ENCODE measurements at regions not wholly inside any gene's neighbourhood (a gene's known extent, or its start where the extent isn't known, plus 50 kb on each side); places are given as distances from the start of the nearest gene placed in this dataset.

GRCh38 chr4:85298037-85298436 lies 176.9 kb upstream of the ARHGAP24 start:
- Histone ChIP-seq H3K18ac (ENCODE audit: low read length) (no peak overlapping the region), H3K4ac (ENCODE audit: low read depth, low read length) (no peak overlapping the region), H3K36me3 (ENCODE audit: control insufficient read depth in 1 of 2, insufficient read depth in 2 of 2, low read length in 2 of 2) (no peaks in the 10 kb centered on the region), H4K12ac (ENCODE audit: low read depth, low read length) (no peak overlapping the region), H2AK5ac (ENCODE audit: low read length) (no peak overlapping the region), H3K14ac (ENCODE audit: low read length) (no peak overlapping the region), H3K23ac (ENCODE audit: low read length) (no peak overlapping the region), H3K4me2 (ENCODE audit: low read length) (no peak overlapping the region), H3K9me3 (ENCODE audit: insufficient read depth, low read depth, low read length) (no peaks in the 10 kb centered on the region), H2BK120ac (ENCODE audit: insufficient read depth, low read length, poor library complexity) (no peak overlapping the region), H3K4me3 (ENCODE audit: low read depth, low read length) (no peak overlapping the region), H3K27ac (ENCODE audit: low read depth, low read length) (no peak overlapping the region), H3K4me1 (ENCODE audit: control insufficient read depth in 1 of 2, insufficient read depth in 2 of 2, low read length in 2 of 2) (no peaks in the 10 kb centered on the region), H2AFZ (ENCODE audit: insufficient read depth, low read length, poor library complexity) (no peak overlapping the region), H4K91ac (ENCODE audit: low read depth, low read length) (no peak overlapping the region), H3K79me2 (ENCODE audit: control insufficient read depth, insufficient read depth, low read length, poor library complexity) (no peaks in the 10 kb centered on the region), H3K9ac (ENCODE audit: low read length) (no peak overlapping the region), H3K79me1 (ENCODE audit: low read length) (no peaks in the 10 kb centered on the region), H2BK12ac (ENCODE audit: low read length) (no peak overlapping the region), H2BK5ac (ENCODE audit: low read depth, low read length, poor library complexity) (no peak overlapping the region), H3K27me3 (ENCODE audit: insufficient read depth, low read length) (no peaks in the 10 kb centered on the region), H4K8ac (ENCODE audit: low read depth, low read length) (no peak overlapping the region)
- WGBS (ENCODE audit: extremely low coverage, insufficient coverage, insufficient read length) = no CpG with 5 or more reads among the region's 2 CpGs
- DNase-seq = peak in 1 of 2 donors; percentile 2

- no peak overlapping the region for H3K27ac ChIP-seq (ENCODE audit: low read depth, low read length)
- WGBS (ENCODE audit: extremely low coverage, insufficient coverage, insufficient read length) = no CpG with 5 or more reads among the region's 3 CpGs
- H3K36me3 ChIP-seq (ENCODE audit: control insufficient read depth in 1 of 2, insufficient read depth in 2 of 2, low read length in 2 of 2) = no peaks in the 10 kb centered on the region
- H3K79me2 ChIP-seq (ENCODE audit: control insufficient read depth, insufficient read depth, low read length, poor library complexity) = no peaks in the 10 kb centered on the region
- no peak overlapping the region for H4K12ac ChIP-seq (ENCODE audit: low read depth, low read length)
- H3K27me3 ChIP-seq (ENCODE audit: insufficient read depth, low read length) = no peaks in the 10 kb centered on the region
- H3K9me3 ChIP-seq (ENCODE audit: insufficient read depth, low read depth, low read length) = no peaks in the 10 kb centered on the region
- H3K4me2 ChIP-seq (ENCODE audit: low read length) = no peak overlapping the region
- H3K18ac ChIP-seq (ENCODE audit: low read length) = no peak overlapping the region
- DNase-seq = no peak
- no peak overlapping the region for H3K14ac ChIP-seq (ENCODE audit: low read length)
- H3K4me1 ChIP-seq (ENCODE audit: control insufficient read depth in 1 of 2, insufficient read depth in 2 of 2, low read length in 2 of 2) = no peaks in the 10 kb centered on the region
- no peak overlapping the region for H3K9ac ChIP-seq (ENCODE audit: low read length)
- no peak overlapping the region for H2AK5ac ChIP-seq (ENCODE audit: low read length)
- H2BK120ac ChIP-seq (ENCODE audit: insufficient read depth, low read length, poor library complexity) = no peak overlapping the region
- H4K8ac ChIP-seq (ENCODE audit: low read depth, low read length) = no peak overlapping the region
- no peak overlapping the region for H3K4me3 ChIP-seq (ENCODE audit: low read depth, low read length)
- H2AFZ ChIP-seq (ENCODE audit: insufficient read depth, low read length, poor library complexity) = no peak overlapping the region
- H3K4ac ChIP-seq (ENCODE audit: low read depth, low read length) = no peak overlapping the region
- no peak overlapping the region for H3K23ac ChIP-seq (ENCODE audit: low read length)
- H2BK12ac ChIP-seq (ENCODE audit: low read length) = no peak overlapping the region
- no peaks in the 10 kb centered on the region for H3K79me1 ChIP-seq (ENCODE audit: low read length)
- no peak overlapping the region for H4K91ac ChIP-seq (ENCODE audit: low read depth, low read length)
- no peak overlapping the region for H2BK5ac ChIP-seq (ENCODE audit: low read depth, low read length, poor library complexity)
Observed at GRCh38 chr4:85302193-85302736, 172.7 kb upstream of the ARHGAP24 start.

- H3K18ac ChIP-seq (ENCODE audit: low read length) = no peak overlapping the region
- no peak overlapping the region for H3K27ac ChIP-seq (ENCODE audit: low read depth, low read length)
- no peak overlapping the region for H2AK5ac ChIP-seq (ENCODE audit: low read length)
- no peak overlapping the region for H2BK12ac ChIP-seq (ENCODE audit: low read length)
- no peaks in the 10 kb centered on the region for H3K79me1 ChIP-seq (ENCODE audit: low read length)
- no peaks in the 10 kb centered on the region for H3K27me3 ChIP-seq (ENCODE audit: insufficient read depth, low read length)
- no peak for DNase-seq
- no peak overlapping the region for H3K4me2 ChIP-seq (ENCODE audit: low read length)
- no peak overlapping the region for H3K23ac ChIP-seq (ENCODE audit: low read length)
- H4K12ac ChIP-seq (ENCODE audit: low read depth, low read length) = no peak overlapping the region
- H3K9ac ChIP-seq (ENCODE audit: low read length) = no peak overlapping the region
- H3K4me1 ChIP-seq (ENCODE audit: control insufficient read depth in 1 of 2, insufficient read depth in 2 of 2, low read length in 2 of 2) = no peaks in the 10 kb centered on the region
- no peak overlapping the region for H3K4ac ChIP-seq (ENCODE audit: low read depth, low read length)
- H3K79me2 ChIP-seq (ENCODE audit: control insufficient read depth, insufficient read depth, low read length, poor library complexity) = no peaks in the 10 kb centered on the region
- H3K9me3 ChIP-seq (ENCODE audit: insufficient read depth, low read depth, low read length) = no peaks in the 10 kb centered on the region
- no peak overlapping the region for H2BK120ac ChIP-seq (ENCODE audit: insufficient read depth, low read length, poor library complexity)
- H3K36me3 ChIP-seq (ENCODE audit: control insufficient read depth in 1 of 2, insufficient read depth in 2 of 2, low read length in 2 of 2) = no peaks in the 10 kb centered on the region
- no peak overlapping the region for H3K14ac ChIP-seq (ENCODE audit: low read length)
- no peak overlapping the region for H4K8ac ChIP-seq (ENCODE audit: low read depth, low read length)
- H4K91ac ChIP-seq (ENCODE audit: low read depth, low read length) = no peak overlapping the region
- no peak overlapping the region for H2AFZ ChIP-seq (ENCODE audit: insufficient read depth, low read length, poor library complexity)
- no CpG with 5 or more reads among the region's 4 CpGs for WGBS (ENCODE audit: extremely low coverage, insufficient coverage, insufficient read length)
- no peak overlapping the region for H3K4me3 ChIP-seq (ENCODE audit: low read depth, low read length)
- no peak overlapping the region for H2BK5ac ChIP-seq (ENCODE audit: low read depth, low read length, poor library complexity)
Observed at GRCh38 chr4:85302756-85303155, 172.2 kb upstream of the ARHGAP24 start.

GRCh38 chr4:85318415-85318814 lies 156.5 kb upstream of the ARHGAP24 start:
- no peak overlapping the region for H3K4me2 ChIP-seq (ENCODE audit: low read length)

More at GRCh38 chr4:85318415-85318814, 156.5 kb upstream of the ARHGAP24 start:
- Histone ChIP-seq H2AFZ (ENCODE audit: insufficient read depth, low read length, poor library complexity) (no peak overlapping the region), H3K27me3 (ENCODE audit: insufficient read depth, low read length) (no peaks in the 10 kb centered on the region), H3K79me2 (ENCODE audit: control insufficient read depth, insufficient read depth, low read length, poor library complexity) (no peaks in the 10 kb centered on the region), H2BK120ac (ENCODE audit: insufficient read depth, low read length, poor library complexity) (no peak overlapping the region), H4K8ac (ENCODE audit: low read depth, low read length) (no peak overlapping the region), H3K9ac (ENCODE audit: low read length) (no peak overlapping the region), H4K12ac (ENCODE audit: low read depth, low read length) (no peak overlapping the region), H3K4me1 (ENCODE audit: control insufficient read depth in 1 of 2, insufficient read depth in 2 of 2, low read length in 2 of 2) (no peaks in the 10 kb centered on the region), H2AK5ac (ENCODE audit: low read length) (no peak overlapping the region), H3K23ac (ENCODE audit: low read length) (no peak overlapping the region), H3K27ac (ENCODE audit: low read depth, low read length) (no peak overlapping the region), H3K14ac (ENCODE audit: low read length) (no peak overlapping the region), H2BK12ac (ENCODE audit: low read length) (no peak overlapping the region), H3K4ac (ENCODE audit: low read depth, low read length) (no peak overlapping the region), H3K79me1 (ENCODE audit: low read length) (no peaks in the 10 kb centered on the region), H3K4me3 (ENCODE audit: low read depth, low read length) (no peak overlapping the region), H3K18ac (ENCODE audit: low read length) (no peak overlapping the region), H3K9me3 (ENCODE audit: insufficient read depth, low read depth, low read length) (peaks cover 2% of the 10 kb centered on the region), H2BK5ac (ENCODE audit: low read depth, low read length, poor library complexity) (no peak overlapping the region), H4K91ac (ENCODE audit: low read depth, low read length) (no peak overlapping the region), H3K36me3 (ENCODE audit: control insufficient read depth in 1 of 2, insufficient read depth in 2 of 2, low read length in 2 of 2) (no peaks in the 10 kb centered on the region)
- DNase-seq = no peak

Measured in trophoblast cell (in vitro differentiated cells and primary cell).